Activated CD4-positive, CD25-positive, alpha-beta regulatory T cell (primary cell): ENCODE measurements at regions not wholly inside any gene's neighbourhood (a gene's known extent, or its start where the extent isn't known, plus 50 kb on each side); places are given as distances from the start of the nearest gene placed in this dataset.
"Not testable (repeated sequence)": the region's sequence is repeated elsewhere in the genome, so short reads cannot be mapped to it uniquely, and the experiment has no call there.

Experiments
- DNase-seq, 4 experiments: peaks; one replicate each; lab custom pipeline; 2025; lab: John Stamatoyannopoulos, UW

GRCh38 chr16:87150681-87151280 lies 166.4 kb downstream of the C16orf95 start:
- no peak for DNase-seq

GRCh38 chr16:87152221-87152755 lies 164.9 kb downstream of the C16orf95 start:
- DNase-seq, result no peak

DNA sequence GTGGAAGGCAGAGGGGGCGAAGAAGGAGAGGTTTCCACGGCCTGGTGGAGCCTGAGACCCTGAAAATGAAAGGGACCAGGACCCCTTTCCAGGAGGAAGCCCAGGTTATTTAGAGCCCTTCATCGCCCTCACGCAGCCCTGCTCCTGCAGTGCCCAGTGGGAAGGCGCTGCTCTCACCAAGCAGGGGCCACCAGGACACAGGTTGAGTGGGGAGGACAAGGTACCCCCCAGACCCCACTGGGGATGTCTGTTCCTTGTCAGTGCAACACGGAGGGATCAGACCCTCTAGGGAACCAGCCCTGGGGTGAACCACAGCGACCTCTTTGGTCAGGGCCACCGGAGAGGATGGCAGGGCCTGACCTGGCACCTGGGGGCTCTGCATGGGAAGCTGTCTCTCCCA lies 163.9 kb downstream of the C16orf95 start:
- no peak for DNase-seq

- DNase-seq, result not testable (repeated sequence)
These were observed 161.9 kb downstream of the C16orf95 start for GRCh38 chr16:87155315-87155714.

DNA sequence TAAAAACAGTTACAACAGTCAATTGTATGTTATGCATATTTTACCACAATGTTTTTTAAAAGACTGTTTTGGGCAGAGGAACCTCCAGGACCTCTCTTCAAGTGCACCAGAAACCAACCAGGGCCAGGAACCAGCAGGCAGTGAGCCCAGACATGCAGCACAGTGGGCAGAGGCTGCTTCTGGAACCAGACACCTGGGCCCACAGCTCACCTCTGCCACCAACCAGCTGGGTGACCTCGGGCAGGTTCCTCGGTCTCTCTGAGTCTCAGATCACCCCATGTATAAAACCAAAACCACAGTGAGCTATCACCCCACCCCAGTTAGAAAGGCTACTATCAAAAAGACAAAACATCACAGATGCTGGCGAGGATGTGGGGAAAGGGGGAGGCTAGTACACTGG lies 161.0 kb downstream of the C16orf95 start:
- DNase-seq, result no peak

DNA sequence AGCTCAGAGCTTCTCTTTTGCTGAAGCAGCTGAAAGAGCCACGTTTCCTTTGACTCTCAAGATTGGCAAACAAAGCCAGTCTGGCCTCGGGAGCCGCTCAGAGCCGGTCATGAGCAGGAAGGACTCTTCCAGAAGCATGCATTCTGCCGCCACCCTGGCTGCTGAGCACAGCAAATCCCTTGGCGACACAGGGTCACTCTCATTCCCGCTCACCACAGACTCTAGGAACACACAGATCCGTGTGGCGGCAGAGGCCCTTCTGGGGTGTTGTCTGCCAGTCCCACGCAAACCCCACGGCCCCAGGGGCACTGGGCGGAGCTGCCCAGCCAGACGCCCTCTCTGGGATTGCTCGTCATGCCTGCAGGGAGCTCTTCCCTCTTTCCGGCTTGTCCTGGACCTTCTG lies 157.0 kb downstream of the C16orf95 start:
- no peak for DNase-seq

GRCh38 chr16:87160701-87161337 lies 156.4 kb downstream of the C16orf95 start:
- no peak for DNase-seq

DNA sequence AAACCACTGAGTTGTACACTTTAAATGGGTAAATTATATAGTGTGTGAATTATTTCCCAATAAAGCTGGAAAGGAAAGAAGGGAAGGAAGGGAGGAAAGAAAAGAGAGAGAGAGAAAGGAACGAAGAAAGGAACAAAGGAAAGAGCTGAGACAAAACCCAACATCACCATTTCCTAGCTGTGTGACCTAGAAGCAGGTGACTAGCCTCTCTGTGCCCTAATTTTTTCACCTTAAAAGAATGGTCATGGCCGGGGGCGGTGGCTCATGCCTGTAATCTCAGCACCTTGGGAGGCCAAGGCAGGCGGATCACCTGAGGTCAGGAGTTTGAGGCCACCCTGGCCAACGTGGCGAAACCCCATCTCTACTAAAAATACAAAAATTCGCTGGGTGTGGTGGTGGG lies 155.8 kb downstream of the C16orf95 start:
- DNase-seq, result not testable (repeated sequence)

DNA sequence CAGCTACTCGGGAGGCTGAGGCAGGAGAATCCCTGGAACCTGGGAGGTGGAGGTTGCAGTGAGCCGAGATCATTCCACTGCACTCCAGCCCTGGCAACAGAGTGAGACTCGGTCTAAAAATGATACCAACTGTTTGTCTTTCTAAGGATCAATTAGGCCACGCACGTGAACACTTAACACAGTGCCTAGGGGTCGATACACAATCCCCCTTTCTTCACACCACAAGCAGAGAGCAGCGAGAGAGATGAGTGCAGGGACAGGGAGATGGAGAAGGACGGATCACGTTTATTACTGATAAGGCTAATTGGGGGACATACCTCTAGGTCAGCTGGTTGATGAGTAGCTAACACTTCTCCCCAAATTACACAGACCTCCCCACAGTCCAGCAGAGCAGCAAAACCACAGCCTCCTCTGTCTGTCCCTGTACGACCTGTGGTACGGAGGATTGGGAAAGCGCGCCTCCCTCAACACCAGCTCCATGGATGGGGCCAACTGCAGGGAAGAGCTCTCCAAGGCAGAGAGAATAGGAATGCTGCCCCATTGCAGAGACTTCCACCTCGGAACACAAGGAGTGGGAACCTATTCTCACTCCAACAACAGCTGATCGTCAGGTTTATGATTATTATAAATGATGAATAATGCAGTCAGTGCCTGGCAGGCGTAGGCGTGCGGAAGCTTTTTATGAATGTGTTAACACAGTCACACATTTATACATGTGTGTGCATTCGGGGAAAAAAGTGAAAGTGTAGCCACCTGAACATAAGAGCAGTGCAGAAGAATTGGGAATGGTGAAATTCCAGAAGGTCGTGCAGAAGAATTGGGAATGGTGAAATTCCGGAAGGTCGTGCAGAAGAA lies 155.1 kb downstream of the C16orf95 start:
- DNase-seq, result no peak

- DNase-seq, result not testable (repeated sequence)
These were observed 154.4 kb downstream of the C16orf95 start for GRCh38 chr16:87162799-87163198.

- no peak for DNase-seq
These were observed 153.6 kb downstream of the C16orf95 start for GRCh38 chr16:87163637-87164036.

DNA sequence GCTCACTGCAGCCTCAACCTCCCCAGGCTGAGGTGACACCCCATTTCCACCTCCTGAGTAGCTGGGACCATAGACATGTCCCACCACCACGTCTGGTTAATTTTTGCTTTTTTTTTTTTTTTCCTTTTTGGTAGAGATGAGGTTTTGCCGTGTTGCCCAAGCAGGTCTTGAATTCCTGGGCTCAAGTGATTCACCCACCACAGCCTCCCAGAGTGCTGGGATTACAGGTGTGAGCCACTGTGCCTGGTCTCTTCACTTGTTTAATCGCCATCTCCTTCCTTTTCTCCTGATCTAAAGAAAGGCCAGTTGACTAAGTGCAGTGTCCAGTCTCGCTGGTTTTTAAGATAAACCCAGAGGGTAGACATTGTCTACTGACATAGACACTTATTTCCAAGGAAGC lies 152.0 kb downstream of the C16orf95 start:
- DNase-seq, result no peak

DNA sequence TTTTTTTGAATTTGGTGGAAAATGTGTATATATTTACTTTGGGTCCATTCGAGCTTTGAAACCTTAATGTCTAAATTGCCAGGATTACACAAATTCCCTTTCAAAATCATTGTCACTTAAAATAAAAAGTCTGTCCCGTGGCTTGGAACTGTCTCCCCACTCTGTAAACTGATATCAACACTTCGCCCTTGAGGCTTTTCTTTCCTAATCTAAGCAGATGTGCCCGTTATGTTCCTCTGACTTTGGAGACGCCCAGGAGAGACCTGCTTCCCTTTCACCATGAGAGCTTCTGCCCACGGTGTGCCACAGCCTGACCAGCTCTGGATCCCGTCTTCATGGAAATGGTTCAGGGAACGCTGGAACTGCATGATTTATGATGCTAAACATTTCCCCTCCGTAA lies 151.3 kb downstream of the C16orf95 start:
- DNase-seq, result no peak

DNA sequence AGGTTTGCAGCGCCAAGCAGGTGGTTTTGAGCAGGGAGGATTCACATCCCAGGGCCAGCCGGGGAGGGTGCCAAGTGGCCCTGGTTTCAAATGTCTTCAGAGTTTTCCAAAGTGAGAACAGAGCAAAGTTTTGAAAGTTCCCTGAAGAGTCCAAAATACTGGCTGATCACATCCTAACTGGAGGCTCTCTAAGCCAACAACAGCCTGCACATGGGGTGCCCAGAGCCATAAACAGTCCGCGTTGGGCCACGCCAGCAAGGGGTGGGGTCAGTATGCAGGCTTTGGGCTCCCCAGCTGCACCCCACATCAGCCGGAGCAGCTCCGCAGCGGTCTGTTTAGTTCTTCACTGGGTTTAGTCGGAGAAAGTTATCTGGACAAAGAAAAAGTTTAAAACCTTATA lies 150.9 kb downstream of the C16orf95 start:
- DNase-seq, result no peak

DNA sequence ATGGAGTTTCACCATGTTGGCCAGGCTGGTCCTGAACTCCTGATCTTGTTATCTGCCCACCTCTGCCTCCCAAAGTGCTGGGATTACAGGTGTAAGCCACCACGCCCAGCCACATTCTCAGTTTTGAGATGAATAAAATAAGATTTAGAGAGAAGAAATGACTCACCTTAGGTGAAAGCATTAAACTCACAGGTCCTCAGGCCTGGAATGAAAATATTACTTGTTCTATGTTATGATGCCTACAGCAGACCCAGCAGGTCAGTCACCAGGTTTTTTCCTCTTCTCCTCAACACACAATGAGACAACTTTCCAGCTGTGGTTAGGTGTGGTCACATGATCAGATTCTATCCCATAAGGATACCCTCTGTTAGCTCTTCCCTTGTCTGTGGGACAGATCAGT lies 150.3 kb downstream of the C16orf95 start:
- DNase-seq, result no peak

- DNase-seq, result no peak
These were observed 147.6 kb downstream of the C16orf95 start for GRCh38 chr16:87169509-87169995.

- no peak for DNase-seq
These were observed 146.9 kb downstream of the C16orf95 start for GRCh38 chr16:87170310-87170709.

DNA sequence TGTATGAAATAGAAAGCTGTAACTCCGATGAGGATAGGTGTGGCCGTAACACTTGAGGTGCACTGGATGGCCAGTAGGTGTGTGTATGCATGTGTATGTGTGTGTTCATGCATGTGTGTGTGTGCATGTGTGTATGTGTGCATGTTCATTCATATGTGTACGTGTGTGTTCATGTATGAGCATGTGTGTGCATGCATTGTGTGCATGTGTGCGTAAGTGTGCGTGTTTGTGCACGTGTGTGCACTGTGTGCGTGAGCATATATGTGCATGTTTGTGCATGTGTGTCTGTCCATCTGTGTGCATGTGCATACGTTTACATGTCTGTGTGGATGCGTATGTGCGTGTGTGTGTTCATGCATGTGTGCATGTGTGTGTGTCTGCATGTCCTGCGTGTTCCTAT lies 145.5 kb downstream of the C16orf95 start:
- DNase-seq, result no peak

DNA sequence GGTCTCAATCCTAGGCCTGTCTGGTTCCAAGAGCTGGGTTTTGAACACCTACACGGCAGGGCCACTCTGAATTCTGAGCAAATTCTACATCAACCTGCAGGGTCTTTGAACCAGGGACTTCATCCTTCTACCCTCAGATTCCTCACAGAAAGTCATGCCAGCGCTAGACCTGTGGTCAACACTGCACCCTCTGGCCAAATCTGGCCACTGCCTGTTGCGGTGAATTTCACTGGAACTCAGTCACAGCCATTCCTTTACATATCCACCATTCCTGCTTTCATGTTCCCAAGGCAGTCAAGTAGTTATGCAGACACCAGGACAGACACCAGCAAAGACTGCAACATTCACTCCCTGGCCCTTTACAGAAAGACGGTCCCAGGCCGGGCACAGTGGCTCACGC lies 144.6 kb downstream of the C16orf95 start:
- no peak for DNase-seq

GRCh38 chr16:87173294-87173893 lies 143.8 kb downstream of the C16orf95 start:
- no peak for DNase-seq

- DNase-seq, result no peak
These were observed 143.1 kb downstream of the C16orf95 start for GRCh38 chr16:87174061-87174460.

DNA sequence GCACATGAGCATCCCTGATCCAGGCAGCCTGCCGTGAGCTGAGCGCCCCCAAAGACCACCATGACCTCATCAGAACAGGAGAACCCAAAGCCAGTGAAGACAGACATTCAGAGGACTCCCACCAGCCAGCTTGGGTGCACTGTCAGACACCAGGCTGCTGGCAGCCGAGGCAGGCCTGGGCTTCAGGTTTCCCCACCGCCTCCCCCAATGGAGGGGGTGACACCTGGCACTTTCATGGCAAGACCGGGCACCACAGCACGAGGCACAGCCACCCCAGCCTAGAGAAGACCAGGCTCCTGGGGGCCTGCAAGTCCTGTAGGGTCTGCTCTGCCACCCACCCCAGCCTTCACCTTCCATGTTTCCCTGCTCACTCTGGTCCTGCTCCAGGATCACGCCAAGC lies 140.5 kb downstream of the C16orf95 start:
- DNase-seq, result no peak
